NCI-H2171 (cell line): ENCODE measurements at regions not wholly inside any gene's neighbourhood (a gene's known extent, or its start where the extent isn't known, plus 50 kb on each side); places are given as distances from the start of the nearest gene placed in this dataset.

Experiments
- DNase-seq: peaks from one replicate; lab custom pipeline; 2025; lab: John Stamatoyannopoulos, UW

- no peak for DNase-seq
Observed at GRCh38 chr2:219901155-219901554, 273.7 kb downstream of the SLC4A3 start.

GRCh38 chr2:219902891-219903552 lies 275.6 kb downstream of the SLC4A3 start:
- DNase-seq: no peak

- no peak for DNase-seq
Observed at GRCh38 chr2:219905640-219906039, 278.2 kb downstream of the SLC4A3 start.

GRCh38 chr2:219906114-219907010 lies 278.9 kb downstream of the SLC4A3 start:
- no peak for DNase-seq

- DNase-seq: no peak
Observed at GRCh38 chr2:219907011-219907365, 279.6 kb downstream of the SLC4A3 start.

GRCh38 chr2:219908538-219908937 lies 281.1 kb downstream of the SLC4A3 start:
- DNase-seq: no peak

GRCh38 chr2:219911541-219911940 lies 284.1 kb downstream of the SLC4A3 start:
- no peak for DNase-seq

GRCh38 chr2:219912491-219912921 lies 285.1 kb downstream of the SLC4A3 start:
- no peak for DNase-seq

GRCh38 chr2:219914577-219914976 lies 287.1 kb downstream of the SLC4A3 start:
- DNase-seq: no peak

- no peak for DNase-seq
Observed at GRCh38 chr2:219916281-219916680, 288.9 kb downstream of the SLC4A3 start.

- no peak for DNase-seq
Observed at GRCh38 chr2:219916726-219917440, 289.5 kb downstream of the SLC4A3 start.

GRCh38 chr2:219918254-219918653 lies 290.8 kb downstream of the SLC4A3 start:
- DNase-seq: no peak

GRCh38 chr2:219918944-219919343 lies 291.5 kb downstream of the SLC4A3 start:
- no peak for DNase-seq

- DNase-seq: no peak
Observed at GRCh38 chr2:219919506-219919905, 292.1 kb downstream of the SLC4A3 start.

GRCh38 chr2:219929835-219930234 lies 302.4 kb downstream of the SLC4A3 start:
- no peak for DNase-seq

GRCh38 chr2:219939647-219940046 lies 312.2 kb downstream of the SLC4A3 start:
- DNase-seq: no peak

- no peak for DNase-seq
Observed at GRCh38 chr2:219944866-219945265, 317.4 kb downstream of the SLC4A3 start.

- DNase-seq: no peak
Observed at GRCh38 chr2:219946021-219946420, 318.6 kb downstream of the SLC4A3 start.

- no peak for DNase-seq
Observed at GRCh38 chr2:219946529-219946928, 319.1 kb downstream of the SLC4A3 start.

GRCh38 chr2:219947575-219947974 lies 320.1 kb downstream of the SLC4A3 start:
- DNase-seq: no peak

- no peak for DNase-seq
Observed at GRCh38 chr2:219949053-219949452, 321.6 kb downstream of the SLC4A3 start.

GRCh38 chr2:219951099-219951498 lies 323.7 kb downstream of the SLC4A3 start:
- no peak for DNase-seq

GRCh38 chr2:219954331-219954730 lies 326.9 kb downstream of the SLC4A3 start:
- DNase-seq: no peak
